K562 (cell line): ENCODE measurements at regions not wholly inside any gene's neighbourhood (a gene's known extent, or its start where the extent isn't known, plus 50 kb on each side); places are given as distances from the start of the nearest gene placed in this dataset.

Source experiments
- ATAC-seq: fragments of 200-7000 bp; cut with Tn5 transposase; 3 replicates; pipeline ENCODE4 v1.9.1; 2020; ENCODE audit warnings: moderate library complexity
- BruUV-seq: library from RNA; stranded (reverse); fragments of 400-500 nt; replicated peaks from 2 replicates; lab custom pipeline; 2021; lab: Mats Ljungman, UMichigan
- CTCF ChIA-PET: fragments of 300-600 bp; formaldehyde crosslinking; extraction: SDS; loops from one replicate; lab custom pipeline; 2021; ENCODE audit warnings: low intra/inter-chr PET ratio; lab: Yijun Ruan, JAX
- POLR2A ChIA-PET: fragments of 300-600, 350-650 bp; sonication (Branson Sonifier 250); formaldehyde crosslinking; extraction: SDS; loops from one replicate; lab custom pipeline; 2021; ENCODE audit warnings: antibody characterized with exemption, inconsistent platforms; lab: Yijun Ruan, JAX
- DNase-seq, 4 experiments: peaks; one replicate each; pipeline versions ENCODE4 v3.0.0 to v3.0.0-alpha.2; 2011 to 2018; ENCODE audit warnings: low spot score in 3 of 4, mixed read lengths in 3 of 4; ENCODE audit errors: extremely low read depth in 1 of 4
- FAIRE-seq: peaks from 2 replicates; lab custom pipeline; 2011; peaks lifted over from hg19 to GRCh38; lab: Jason Lieb, UNC
- H2AFZ ChIP-seq: 2 replicates; pipeline ENCODE4 v1.6.0; 2011; ENCODE audit warnings: low read depth, low read length, control low read depth, inconsistent platforms
- H3K27ac ChIP-seq: fragments of 200-600 bp; 3 replicates; pipeline ENCODE4 v1.8.0; 2011; ENCODE audit warnings: low read depth, mild to moderate bottlenecking, control low read depth, inconsistent platforms, low read length, moderate library complexity, mixed read lengths; ENCODE audit errors: extremely low read depth
- H3K27me3 ChIP-seq, 2 experiments: fragments of 300-600 bp in 1 of 2; 2 replicates in 1 of 2; 3 replicates in 1 of 2; pipeline versions ENCODE4 v1.6.0 to v1.8.0; 2011; ENCODE audit warnings: inconsistent platforms in 2 of 2, low read length in 2 of 2, mild to moderate bottlenecking in 1 of 2, mixed read lengths in 1 of 2, moderate library complexity in 1 of 2; ENCODE audit not compliant: control insufficient read depth in 2 of 2, insufficient read depth in 2 of 2
- H3K36me3 ChIP-seq: fragments of 300-600 bp; 3 replicates; pipeline ENCODE4 v1.8.0; 2011; ENCODE audit warnings: mild to moderate bottlenecking, low read length, inconsistent platforms; ENCODE audit not compliant: control insufficient read depth, insufficient read depth
- H3K4me1 ChIP-seq, 2 experiments: fragments of 200-600 bp in 1 of 2; replicated peaks in 1 of 2; 2 replicates in 1 of 2; 3 replicates in 1 of 2; pipeline versions ENCODE4 v1.5.1 to v1.8.0; 2011; ENCODE audit warnings: inconsistent platforms in 2 of 2, low read length in 2 of 2, mild to moderate bottlenecking in 1 of 2, mixed read lengths in 1 of 2, moderate library complexity in 1 of 2; ENCODE audit not compliant: control insufficient read depth in 2 of 2, insufficient read depth in 2 of 2
- H3K4me2 ChIP-seq: 2 replicates; pipeline ENCODE4 v1.6.1; 2011; ENCODE audit warnings: low read length, control low read depth, inconsistent platforms, mixed read lengths; ENCODE audit not compliant: insufficient read depth
- H3K4me3 ChIP-seq: fragments of 200-600 bp; sonication (generic), shearing (Covaris generic); 2 replicates; pipeline ENCODE4 v1.5.1; 2016; ENCODE audit warnings: control low read depth, inconsistent platforms
- H3K79me2 ChIP-seq: fragments of 200-600 bp; 3 replicates; pipeline ENCODE4 v1.8.0; 2011; ENCODE audit warnings: low read length, inconsistent platforms; ENCODE audit not compliant: control insufficient read depth, insufficient read depth
- H3K9ac ChIP-seq, 2 experiments: 2 replicates each; pipeline versions ENCODE4 v1.6.0 to v1.6.1; 2011; ENCODE audit warnings: low read depth in 2 of 2, low read length in 2 of 2, control low read depth in 1 of 2, inconsistent platforms in 1 of 2, mild to moderate bottlenecking in 1 of 2, mixed read lengths in 1 of 2; ENCODE audit not compliant: insufficient read depth in 1 of 2
- H3K9me1 ChIP-seq: one replicate; pipeline ENCODE4 v1.6.0; 2011; ENCODE audit warnings: inconsistent platforms, mild to moderate bottlenecking, low read length, moderate library complexity; ENCODE audit not compliant: control insufficient read depth, insufficient read depth
- H3K9me3 ChIP-seq: replicated peaks from 2 replicates; pipeline ENCODE4 v1.5.1; 2011; ENCODE audit warnings: low read depth, low read length, inconsistent platforms; ENCODE audit not compliant: control insufficient read depth, insufficient read depth
- H4K20me1 ChIP-seq: replicated peaks from 2 replicates; pipeline ENCODE4 v1.6.1; 2011; ENCODE audit warnings: low read length, inconsistent platforms, mixed read lengths; ENCODE audit not compliant: control insufficient read depth, insufficient read depth
- ARID3A ChIP-seq: IDR thresholded peaks from 2 replicates; pipeline ENCODE4 v1.6.1; 2012; ENCODE audit warnings: low read depth, low read length, improper control_type of control experiment, borderline replicate concordance
- PRPF4 ChIP-seq: fragments of 200-400 bp; formaldehyde crosslinking; IDR thresholded peaks from one replicate; pipeline ENCODE4 v1.6.1; 2017; ENCODE audit warnings: low read length, low read depth, mild to moderate bottlenecking; ENCODE audit not compliant: insufficient read depth, poor library complexity, severe bottlenecking
- WGBS: fragments of 100-300 bp; shearing (Covaris generic); methylation state at CpG from one replicate; pipeline ENCODE4 v1.1.6; 2016; ENCODE audit warnings: low coverage, mixed read lengths; ENCODE audit not compliant: insufficient coverage; ENCODE audit errors: missing lambda C conversion rate; 5-methylcytosine and 5-hydroxymethylcytosine counted together
- in situ Hi-C: fragments of 300-500 bp; cut with MboI; formaldehyde crosslinking; loops from 4 replicates; pipeline ENCODE4 v1.15.0; 2018; ENCODE audit warnings: inconsistent platforms, mixed read lengths
- intact Hi-C: fragments of 100-400 bp; cut with micrococcal nuclease; formaldehyde crosslinking; loops from 2 replicates; pipeline ENCODE4 v1.14.2; 2022

GRCh38 chr2:39515897-39516346 lies 78.8 kb upstream of the MAP4K3 start:
- no TSS peak for BruUV-seq
- no peak overlapping the region for H3K27ac ChIP-seq
- in situ Hi-C loops: no loop called here

More at GRCh38 chr2:39515897-39516346, 78.8 kb upstream of the MAP4K3 start:
- Histone ChIP-seq H4K20me1 (no peaks in the 10 kb centered on the region), H3K4me1 (peaks cover 25 to 52% of the 10 kb centered on the region in 2 experiments), H3K27me3 (no peaks in the 10 kb centered on the region), H3K79me2 (no peaks in the 10 kb centered on the region), H2AFZ (peak overlapping the region; percentile 51; the same call in 1 of the 2 replicates), H3K4me2 (no peak overlapping the region; the same call in 1 of the 2 replicates), H3K9me1 (no peaks in the 10 kb centered on the region), H3K9ac (no peak overlapping the region)
- intact Hi-C loops: loop anchor here (10.0 kb wide), 1 partner anchor 281 kb away; no protein-coding TSS in a partner anchor
- DNase-seq (no peak), ATAC-seq (no peak)
- POLR2A ChIA-PET: interaction anchor here (0.6 to 1.5 kb wide), 3 partner anchors 13 to 665 kb away, joined by 3 to 4 read pairs (median 3); no protein-coding TSS in a partner anchor
- TF ChIP-seq PRPF4: no peak
- TF ChIP-seq ARID3A: no peak
- TF ChIP-seq, all 486 proteins: peak for 0
- no peaks in the 10 kb centered on the region for H3K9me3 ChIP-seq
- FAIRE-seq: no peak
- CTCF ChIA-PET: no interaction called here
- WGBS: 76% methylated on average over 6 of the region's 6 CpGs
- no peak overlapping the region for H3K4me3 ChIP-seq
- H3K36me3 ChIP-seq: no peaks in the 10 kb centered on the region
